Osteoblast (primary cell): ENCODE measurements at regions not wholly inside any gene's neighbourhood (a gene's known extent, or its start where the extent isn't known, plus 50 kb on each side); places are given as distances from the start of the nearest gene placed in this dataset.

Experiments used
- DNase-seq: peaks from one replicate; pipeline ENCODE4 v3.0.0; 2011; ENCODE audit warnings: low spot score, mixed read lengths; ENCODE audit not compliant: insufficient read length; ENCODE audit errors: missing footprints
- H2AFZ ChIP-seq: 2 replicates; pipeline ENCODE4 v1.6.0; 2011; ENCODE audit warnings: mild to moderate bottlenecking, low read length
- H3K27ac ChIP-seq: 2 replicates; pipeline ENCODE4 v1.5.1; 2011; ENCODE audit warnings: mild to moderate bottlenecking, low read depth, low read length, moderate library complexity
- H3K27me3 ChIP-seq: 2 replicates; pipeline ENCODE4 v1.6.0; 2012; ENCODE audit warnings: mild to moderate bottlenecking, control low read depth, inconsistent platforms, low read length, moderate library complexity; ENCODE audit not compliant: insufficient read depth
- H3K36me3 ChIP-seq: 2 replicates; pipeline ENCODE4 v1.5.1; 2011; ENCODE audit warnings: mild to moderate bottlenecking, low read length, control low read depth, moderate library complexity; ENCODE audit not compliant: insufficient read depth
- H3K4me1 ChIP-seq: 2 replicates; pipeline ENCODE4 v1.5.1; 2011; ENCODE audit warnings: mild to moderate bottlenecking, low read length, control low read depth, moderate library complexity; ENCODE audit not compliant: insufficient read depth
- H3K4me2 ChIP-seq: 2 replicates; pipeline ENCODE4 v1.6.0; 2011; ENCODE audit warnings: mild to moderate bottlenecking, low read length; ENCODE audit not compliant: insufficient read depth
- H3K4me3 ChIP-seq: fragments of 200-600 bp; sonication (generic); 3 replicates; pipeline ENCODE4 v1.5.1; 2012; ENCODE audit warnings: mild to moderate bottlenecking, low read length, inconsistent platforms; ENCODE audit not compliant: insufficient read depth
- H3K79me2 ChIP-seq: 2 replicates; pipeline ENCODE4 v1.6.0; 2012; ENCODE audit warnings: mild to moderate bottlenecking, low read length, control low read depth, inconsistent platforms; ENCODE audit not compliant: insufficient read depth
- H3K9me3 ChIP-seq: 2 replicates; pipeline ENCODE4 v1.5.1; 2011; ENCODE audit warnings: low read depth, low read length, control low read depth
- H4K20me1 ChIP-seq: 2 replicates; pipeline ENCODE4 v1.6.0; 2012; ENCODE audit warnings: mild to moderate bottlenecking, low read length, control low read depth; ENCODE audit not compliant: insufficient read depth
- TF ChIP-seq, protein P1 (sequence below): IDR thresholded peaks from 2 replicates; pipeline ENCODE4 v1.5.1; 2011; ENCODE audit warnings: mild to moderate bottlenecking, low read depth, low read length, moderate library complexity; ENCODE audit errors: extremely low read depth

DNA sequence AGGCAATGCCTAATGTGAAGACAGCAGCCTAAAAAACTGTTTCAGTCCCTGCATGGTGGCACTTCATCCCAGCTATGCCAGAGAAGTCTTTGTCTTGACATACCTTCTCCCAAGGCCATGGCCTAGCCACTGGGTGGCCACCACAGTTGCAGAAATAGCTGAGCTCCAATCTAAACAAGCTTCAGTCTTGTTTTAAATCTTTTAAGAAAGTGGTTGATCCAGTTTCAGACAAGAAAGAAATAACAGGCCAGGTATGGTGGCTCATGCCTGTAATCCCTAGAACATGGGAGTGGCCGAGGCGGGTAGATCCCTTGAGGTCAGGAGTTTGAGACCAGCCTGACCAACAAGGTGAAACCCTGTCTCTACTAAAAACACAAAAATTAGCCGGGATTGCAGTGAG is 600.0 kb upstream of the PLXNA2 start:
- H3K27ac ChIP-seq, result no peak overlapping the region
- H3K27me3 ChIP-seq, result no peaks in the 10 kb centered on the region
- TF ChIP-seq, protein P1, sequence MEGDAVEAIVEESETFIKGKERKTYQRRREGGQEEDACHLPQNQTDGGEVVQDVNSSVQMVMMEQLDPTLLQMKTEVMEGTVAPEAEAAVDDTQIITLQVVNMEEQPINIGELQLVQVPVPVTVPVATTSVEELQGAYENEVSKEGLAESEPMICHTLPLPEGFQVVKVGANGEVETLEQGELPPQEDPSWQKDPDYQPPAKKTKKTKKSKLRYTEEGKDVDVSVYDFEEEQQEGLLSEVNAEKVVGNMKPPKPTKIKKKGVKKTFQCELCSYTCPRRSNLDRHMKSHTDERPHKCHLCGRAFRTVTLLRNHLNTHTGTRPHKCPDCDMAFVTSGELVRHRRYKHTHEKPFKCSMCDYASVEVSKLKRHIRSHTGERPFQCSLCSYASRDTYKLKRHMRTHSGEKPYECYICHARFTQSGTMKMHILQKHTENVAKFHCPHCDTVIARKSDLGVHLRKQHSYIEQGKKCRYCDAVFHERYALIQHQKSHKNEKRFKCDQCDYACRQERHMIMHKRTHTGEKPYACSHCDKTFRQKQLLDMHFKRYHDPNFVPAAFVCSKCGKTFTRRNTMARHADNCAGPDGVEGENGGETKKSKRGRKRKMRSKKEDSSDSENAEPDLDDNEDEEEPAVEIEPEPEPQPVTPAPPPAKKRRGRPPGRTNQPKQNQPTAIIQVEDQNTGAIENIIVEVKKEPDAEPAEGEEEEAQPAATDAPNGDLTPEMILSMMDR, result no peak
- no peak for DNase-seq
- no peaks in the 10 kb centered on the region for H3K79me2 ChIP-seq
- no peaks in the 10 kb centered on the region for H4K20me1 ChIP-seq
- H3K36me3 ChIP-seq, result no peaks in the 10 kb centered on the region
- H3K4me3 ChIP-seq, result no peak overlapping the region
- H3K4me2 ChIP-seq, result no peak overlapping the region
- no peaks in the 10 kb centered on the region for H3K4me1 ChIP-seq
- H3K9me3 ChIP-seq, result no peaks in the 10 kb centered on the region
- no peak overlapping the region for H2AFZ ChIP-seq

GRCh38 chr1:208848854-208849253 is 604.7 kb upstream of the PLXNA2 start:
- H2AFZ ChIP-seq, result no peak overlapping the region
- DNase-seq, result no peak
- no peak overlapping the region for H3K4me3 ChIP-seq
- no peak overlapping the region for H3K4me2 ChIP-seq
- no peak overlapping the region for H3K27ac ChIP-seq
- no peaks in the 10 kb centered on the region for H3K27me3 ChIP-seq
- no peaks in the 10 kb centered on the region for H3K79me2 ChIP-seq
- H3K4me1 ChIP-seq, result no peaks in the 10 kb centered on the region
- H3K9me3 ChIP-seq, result no peaks in the 10 kb centered on the region
- no peaks in the 10 kb centered on the region for H4K20me1 ChIP-seq
- no peaks in the 10 kb centered on the region for H3K36me3 ChIP-seq
- TF ChIP-seq, protein P1, result no peak

- H3K79me2 ChIP-seq, result no peaks in the 10 kb centered on the region
- no peaks in the 10 kb centered on the region for H4K20me1 ChIP-seq
- H3K4me1 ChIP-seq, result no peaks in the 10 kb centered on the region
- no peak for DNase-seq
- H3K9me3 ChIP-seq, result no peaks in the 10 kb centered on the region
- no peak overlapping the region for H3K4me3 ChIP-seq
- H3K4me2 ChIP-seq, result no peak overlapping the region
- no peaks in the 10 kb centered on the region for H3K27me3 ChIP-seq
- no peak overlapping the region for H3K27ac ChIP-seq
- H3K36me3 ChIP-seq, result no peaks in the 10 kb centered on the region
- TF ChIP-seq, protein P1, result no peak
- no peak overlapping the region for H2AFZ ChIP-seq
Observed at GRCh38 chr1:208850442-208850841, 606.3 kb upstream of the PLXNA2 start.

GRCh38 chr1:208851366-208851765 is 607.2 kb upstream of the PLXNA2 start:
- Histone ChIP-seq H2AFZ (no peak overlapping the region), H3K27ac (no peak overlapping the region), H3K4me1 (no peaks in the 10 kb centered on the region), H3K4me2 (no peak overlapping the region), H3K79me2 (no peaks in the 10 kb centered on the region), H3K4me3 (no peak overlapping the region), H4K20me1 (no peaks in the 10 kb centered on the region), H3K27me3 (no peaks in the 10 kb centered on the region), H3K36me3 (no peaks in the 10 kb centered on the region), H3K9me3 (no peaks in the 10 kb centered on the region)
- TF ChIP-seq, protein P1, result no peak
- DNase-seq, result no peak
